Osteoblast (primary cell): ENCODE measurements at regions not wholly inside any gene's neighbourhood (a gene's known extent, or its start where the extent isn't known, plus 50 kb on each side); places are given as distances from the start of the nearest gene placed in this dataset.

Experiments used
- DNase-seq: peaks from one replicate; pipeline ENCODE4 v3.0.0; 2011; ENCODE audit warnings: low spot score, mixed read lengths; ENCODE audit not compliant: insufficient read length; ENCODE audit errors: missing footprints
- H2AFZ ChIP-seq: 2 replicates; pipeline ENCODE4 v1.6.0; 2011; ENCODE audit warnings: mild to moderate bottlenecking, low read length
- H3K27ac ChIP-seq: 2 replicates; pipeline ENCODE4 v1.5.1; 2011; ENCODE audit warnings: mild to moderate bottlenecking, low read depth, low read length, moderate library complexity
- H3K27me3 ChIP-seq: 2 replicates; pipeline ENCODE4 v1.6.0; 2012; ENCODE audit warnings: mild to moderate bottlenecking, control low read depth, inconsistent platforms, low read length, moderate library complexity; ENCODE audit not compliant: insufficient read depth
- H3K36me3 ChIP-seq: 2 replicates; pipeline ENCODE4 v1.5.1; 2011; ENCODE audit warnings: mild to moderate bottlenecking, low read length, control low read depth, moderate library complexity; ENCODE audit not compliant: insufficient read depth
- H3K4me1 ChIP-seq: 2 replicates; pipeline ENCODE4 v1.5.1; 2011; ENCODE audit warnings: mild to moderate bottlenecking, low read length, control low read depth, moderate library complexity; ENCODE audit not compliant: insufficient read depth
- H3K4me2 ChIP-seq: 2 replicates; pipeline ENCODE4 v1.6.0; 2011; ENCODE audit warnings: mild to moderate bottlenecking, low read length; ENCODE audit not compliant: insufficient read depth
- H3K4me3 ChIP-seq: fragments of 200-600 bp; sonication (generic); 3 replicates; pipeline ENCODE4 v1.5.1; 2012; ENCODE audit warnings: mild to moderate bottlenecking, low read length, inconsistent platforms; ENCODE audit not compliant: insufficient read depth
- H3K79me2 ChIP-seq: 2 replicates; pipeline ENCODE4 v1.6.0; 2012; ENCODE audit warnings: mild to moderate bottlenecking, low read length, control low read depth, inconsistent platforms; ENCODE audit not compliant: insufficient read depth
- H3K9me3 ChIP-seq: 2 replicates; pipeline ENCODE4 v1.5.1; 2011; ENCODE audit warnings: low read depth, low read length, control low read depth
- H4K20me1 ChIP-seq: 2 replicates; pipeline ENCODE4 v1.6.0; 2012; ENCODE audit warnings: mild to moderate bottlenecking, low read length, control low read depth; ENCODE audit not compliant: insufficient read depth
- TF ChIP-seq, protein P1 (sequence below): IDR thresholded peaks from 2 replicates; pipeline ENCODE4 v1.5.1; 2011; ENCODE audit warnings: mild to moderate bottlenecking, low read depth, low read length, moderate library complexity; ENCODE audit errors: extremely low read depth

GRCh38 chr2:240293557-240294461 is 141.7 kb upstream of the GPC1 start:
- H3K27ac ChIP-seq = no peak overlapping the region
- DNase-seq = no peak
- no peaks in the 10 kb centered on the region for H4K20me1 ChIP-seq
- no peak overlapping the region for H2AFZ ChIP-seq
- H3K36me3 ChIP-seq = no peaks in the 10 kb centered on the region
- no peak overlapping the region for H3K4me3 ChIP-seq
- H3K4me2 ChIP-seq = no peak overlapping the region
- peaks cover 3% of the 10 kb centered on the region for H3K27me3 ChIP-seq
- H3K79me2 ChIP-seq = no peaks in the 10 kb centered on the region
- TF ChIP-seq, protein P1, sequence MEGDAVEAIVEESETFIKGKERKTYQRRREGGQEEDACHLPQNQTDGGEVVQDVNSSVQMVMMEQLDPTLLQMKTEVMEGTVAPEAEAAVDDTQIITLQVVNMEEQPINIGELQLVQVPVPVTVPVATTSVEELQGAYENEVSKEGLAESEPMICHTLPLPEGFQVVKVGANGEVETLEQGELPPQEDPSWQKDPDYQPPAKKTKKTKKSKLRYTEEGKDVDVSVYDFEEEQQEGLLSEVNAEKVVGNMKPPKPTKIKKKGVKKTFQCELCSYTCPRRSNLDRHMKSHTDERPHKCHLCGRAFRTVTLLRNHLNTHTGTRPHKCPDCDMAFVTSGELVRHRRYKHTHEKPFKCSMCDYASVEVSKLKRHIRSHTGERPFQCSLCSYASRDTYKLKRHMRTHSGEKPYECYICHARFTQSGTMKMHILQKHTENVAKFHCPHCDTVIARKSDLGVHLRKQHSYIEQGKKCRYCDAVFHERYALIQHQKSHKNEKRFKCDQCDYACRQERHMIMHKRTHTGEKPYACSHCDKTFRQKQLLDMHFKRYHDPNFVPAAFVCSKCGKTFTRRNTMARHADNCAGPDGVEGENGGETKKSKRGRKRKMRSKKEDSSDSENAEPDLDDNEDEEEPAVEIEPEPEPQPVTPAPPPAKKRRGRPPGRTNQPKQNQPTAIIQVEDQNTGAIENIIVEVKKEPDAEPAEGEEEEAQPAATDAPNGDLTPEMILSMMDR = no peak
- no peaks in the 10 kb centered on the region for H3K4me1 ChIP-seq
- no peaks in the 10 kb centered on the region for H3K9me3 ChIP-seq

DNA sequence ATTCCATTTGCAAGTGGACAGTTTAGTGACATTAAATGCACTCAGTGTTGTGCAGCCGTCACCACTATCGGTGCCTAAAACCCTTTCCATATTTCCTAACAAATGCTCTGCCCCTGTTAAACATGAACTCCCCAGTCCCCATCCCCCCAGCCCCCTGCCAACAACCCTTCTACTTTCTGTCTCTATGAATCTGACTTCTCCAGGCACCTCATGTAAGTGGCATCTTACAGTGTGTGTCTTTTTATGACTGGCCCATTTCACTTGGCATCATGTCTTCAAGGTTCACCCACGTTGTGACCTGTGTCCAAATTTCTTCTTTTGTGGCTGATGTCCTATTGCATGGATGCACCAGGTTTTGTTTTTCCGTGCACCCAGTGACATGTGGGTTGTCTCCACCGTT is 140.9 kb upstream of the GPC1 start:
- peak; percentile 57 for DNase-seq
- Histone ChIP-seq H3K4me3 (no peak overlapping the region), H3K9me3 (no peaks in the 10 kb centered on the region), H4K20me1 (no peaks in the 10 kb centered on the region), H3K27ac (no peak overlapping the region), H3K36me3 (no peaks in the 10 kb centered on the region), H3K79me2 (no peaks in the 10 kb centered on the region), H3K4me1 (no peaks in the 10 kb centered on the region), H3K4me2 (no peak overlapping the region), H2AFZ (no peak overlapping the region), H3K27me3 (peaks cover 3% of the 10 kb centered on the region)
- TF ChIP-seq, protein P1 = no peak

- H4K20me1 ChIP-seq = no peaks in the 10 kb centered on the region
- peaks cover 3% of the 10 kb centered on the region for H3K27me3 ChIP-seq
- no peak overlapping the region for H3K4me3 ChIP-seq
- no peak overlapping the region for H3K27ac ChIP-seq
- H3K4me1 ChIP-seq = no peaks in the 10 kb centered on the region
- TF ChIP-seq, protein P1 = no peak
- DNase-seq = peak; percentile 81
- no peaks in the 10 kb centered on the region for H3K79me2 ChIP-seq
- no peak overlapping the region for H3K4me2 ChIP-seq
- H2AFZ ChIP-seq = no peak overlapping the region
- H3K9me3 ChIP-seq = no peaks in the 10 kb centered on the region
- H3K36me3 ChIP-seq = no peaks in the 10 kb centered on the region
Observed at GRCh38 chr2:240295256-240296103, 140.0 kb upstream of the GPC1 start.

- Histone ChIP-seq H3K27me3 (peaks cover 3% of the 10 kb centered on the region), H3K79me2 (no peaks in the 10 kb centered on the region), H3K4me2 (no peak overlapping the region), H2AFZ (no peak overlapping the region), H3K4me1 (no peaks in the 10 kb centered on the region), H4K20me1 (no peaks in the 10 kb centered on the region), H3K36me3 (no peaks in the 10 kb centered on the region), H3K4me3 (no peak overlapping the region), H3K9me3 (no peaks in the 10 kb centered on the region), H3K27ac (no peak overlapping the region)
- TF ChIP-seq, protein P1 = no peak
- DNase-seq = peak; percentile 74
Observed at GRCh38 chr2:240296104-240296406, 139.4 kb upstream of the GPC1 start.
